SK-N-SH (cell line): ENCODE measurements at regions not wholly inside any gene's neighbourhood (a gene's known extent, or its start where the extent isn't known, plus 50 kb on each side); places are given as distances from the start of the nearest gene placed in this dataset.
A peak's percentile ranks its signal among the peaks of the same experiment; 100 is the strongest.

Experiments used
- CHD2 ChIP-seq: fragments of 150-350 bp; IDR thresholded peaks from 2 replicates; pipeline ENCODE4 v1.6.1; 2018; ENCODE audit warnings: low read length; ENCODE audit not compliant: partially characterized antibody
- CTCF ChIP-seq: fragments of 200-600 bp; sonication (generic); IDR thresholded peaks from 2 replicates; pipeline ENCODE4 v1.6.1; 2017; ENCODE audit warnings: antibody characterized with exemption, mild to moderate bottlenecking, moderate library complexity
- EP300 ChIP-seq, 2 experiments: IDR thresholded peaks; 2 replicates each; pipeline versions ENCODE4 v1.4.0 to v1.6.1; 2012; ENCODE audit warnings: borderline replicate concordance in 1 of 2, low read depth in 1 of 2, low read length in 1 of 2
- EZH2phosphoT487 ChIP-seq: fragments of 200-600 bp; sonication (generic); IDR thresholded peaks from 2 replicates; pipeline ENCODE4 v1.6.1; 2017; ENCODE audit warnings: low read depth, mixed run types, mild to moderate bottlenecking, antibody characterized with exemption, moderate library complexity, borderline replicate concordance

- TF ChIP-seq CHD2 (peak; percentile 48), CTCF (peak; percentile 97), EZH2phosphoT487 (no peak), EP300 (IDR thresholded peaks at IDR 0.05; ENCODE audit: borderline replicate concordance in 1 of 2, low read depth in 1 of 2, low read length in 1 of 2) (peak in 1 of 2 experiments; percentile 7; a peak in 1 of 4 replicates)
Measured at GRCh38 chr14:71753126-71753830, 179.0 kb upstream of the RGS6 start.
